ENCODE measurements at regions not wholly inside any gene's neighbourhood (a gene's known extent, or its start where the extent isn't known, plus 50 kb on each side); places are given as distances from the start of the nearest gene placed in this dataset.
"Not testable (repeated sequence)": the region's sequence is repeated elsewhere in the genome, so short reads cannot be mapped to it uniquely, and the experiment has no call there.

DNA sequence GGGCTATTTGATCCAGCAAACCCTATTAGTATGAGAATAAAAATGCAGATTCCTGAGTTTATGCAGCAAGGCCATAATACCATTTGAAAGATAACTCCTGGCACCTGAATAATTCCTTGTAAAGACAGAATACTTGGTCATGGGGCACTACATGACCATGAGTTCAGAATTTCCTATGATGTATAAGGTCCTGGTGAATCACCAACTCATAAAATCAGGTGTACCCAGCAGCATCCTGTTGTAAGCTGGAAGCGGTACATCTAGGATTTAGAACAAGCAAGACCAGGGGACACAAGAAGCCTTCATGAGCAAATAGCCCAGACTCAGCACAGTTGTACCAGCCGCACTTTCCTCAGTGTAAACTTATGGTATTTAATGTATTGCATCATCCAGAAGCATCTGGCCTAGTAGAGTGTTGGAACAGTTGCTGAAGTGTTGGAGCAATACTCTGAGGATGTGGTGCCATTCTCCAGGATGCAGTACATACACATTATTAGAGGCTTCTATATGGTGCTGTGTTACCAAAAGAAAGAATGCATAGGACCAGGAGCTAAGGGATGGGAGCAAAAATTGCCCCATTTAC lies 233.4 kb downstream of the SQOR start:
- no peak for DNase-seq

- no peak for DNase-seq
Measured at GRCh38 chr15:45869034-45869668, 234.3 kb downstream of the SQOR start.

DNA sequence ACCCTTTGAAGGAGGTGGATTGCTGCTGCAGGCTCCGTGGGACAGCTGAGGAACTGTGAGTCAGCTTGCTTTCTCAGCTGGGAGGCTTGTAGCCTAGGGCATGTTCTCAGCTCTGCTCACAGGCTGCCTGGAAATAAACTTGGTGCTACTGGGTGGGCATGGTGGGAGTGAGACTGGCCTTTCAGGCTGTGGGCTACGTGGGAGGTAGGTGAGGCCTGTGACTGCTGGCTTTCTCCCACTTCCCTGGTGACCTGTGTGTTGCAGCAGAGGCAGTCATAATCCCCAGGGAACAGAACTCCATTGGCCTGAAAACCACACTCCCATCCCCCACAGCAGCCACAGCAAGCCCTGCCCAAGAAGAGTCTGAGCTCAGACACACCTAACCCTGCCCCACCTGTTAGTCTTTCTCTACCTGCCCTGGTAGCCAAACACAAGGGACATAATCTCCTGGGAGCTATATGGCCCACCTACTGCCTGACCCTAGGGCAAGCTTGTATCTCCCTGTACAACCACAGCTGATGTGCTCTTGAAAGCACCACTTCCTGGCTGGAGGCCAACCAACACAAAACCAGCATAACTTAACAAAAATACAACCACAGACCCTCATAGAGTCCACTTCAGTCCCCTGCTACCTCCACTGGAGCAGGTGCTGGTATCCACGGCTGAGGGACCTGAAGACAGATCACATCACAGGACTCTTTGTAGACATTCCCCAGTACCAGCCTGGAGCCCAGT lies 236.5 kb downstream of the SQOR start:
- DNase-seq = no peak

- DNase-seq = peak; percentile 24
Measured at GRCh38 chr15:45873781-45874180, 239.0 kb downstream of the SQOR start.

DNA sequence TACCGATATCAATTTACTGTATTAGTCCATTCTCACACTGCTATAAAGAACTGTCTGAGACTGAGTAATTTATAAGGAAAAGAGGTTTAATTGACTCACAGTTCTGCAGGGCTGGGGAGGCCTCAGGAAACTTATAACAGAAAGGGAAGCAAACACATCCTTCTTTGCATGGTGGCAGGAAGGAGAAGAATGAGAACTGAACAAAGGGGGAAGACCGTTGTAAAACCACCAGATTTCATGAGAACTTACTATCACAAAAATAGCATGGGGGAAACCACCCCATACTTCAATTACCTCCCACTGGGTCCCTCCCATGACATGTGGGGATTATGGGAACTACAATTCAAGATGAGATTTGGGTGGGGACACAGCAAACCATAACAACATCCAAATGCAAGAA lies 239.7 kb downstream of the SQOR start:
- DNase-seq = not testable (repeated sequence)

DNA sequence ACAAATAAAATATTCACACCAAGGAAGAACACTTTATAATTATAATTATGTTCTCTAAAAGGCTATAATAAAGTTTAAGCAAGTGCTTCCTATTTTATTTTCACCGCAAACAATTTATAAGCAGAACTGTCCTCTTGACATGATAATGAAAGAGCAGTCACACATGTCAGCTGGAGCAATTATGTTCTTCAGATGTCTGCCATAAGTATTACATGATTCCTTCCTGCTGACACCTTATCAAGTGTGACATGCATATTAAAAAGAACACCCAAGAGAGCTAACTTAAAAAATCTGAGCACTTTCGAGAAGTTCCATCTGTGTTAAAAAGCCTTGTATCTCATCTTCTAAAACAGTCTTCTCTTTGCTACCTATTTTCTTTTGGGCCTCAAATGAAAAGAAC lies 249.5 kb downstream of the SQOR start:
- DNase-seq = no peak

DNA sequence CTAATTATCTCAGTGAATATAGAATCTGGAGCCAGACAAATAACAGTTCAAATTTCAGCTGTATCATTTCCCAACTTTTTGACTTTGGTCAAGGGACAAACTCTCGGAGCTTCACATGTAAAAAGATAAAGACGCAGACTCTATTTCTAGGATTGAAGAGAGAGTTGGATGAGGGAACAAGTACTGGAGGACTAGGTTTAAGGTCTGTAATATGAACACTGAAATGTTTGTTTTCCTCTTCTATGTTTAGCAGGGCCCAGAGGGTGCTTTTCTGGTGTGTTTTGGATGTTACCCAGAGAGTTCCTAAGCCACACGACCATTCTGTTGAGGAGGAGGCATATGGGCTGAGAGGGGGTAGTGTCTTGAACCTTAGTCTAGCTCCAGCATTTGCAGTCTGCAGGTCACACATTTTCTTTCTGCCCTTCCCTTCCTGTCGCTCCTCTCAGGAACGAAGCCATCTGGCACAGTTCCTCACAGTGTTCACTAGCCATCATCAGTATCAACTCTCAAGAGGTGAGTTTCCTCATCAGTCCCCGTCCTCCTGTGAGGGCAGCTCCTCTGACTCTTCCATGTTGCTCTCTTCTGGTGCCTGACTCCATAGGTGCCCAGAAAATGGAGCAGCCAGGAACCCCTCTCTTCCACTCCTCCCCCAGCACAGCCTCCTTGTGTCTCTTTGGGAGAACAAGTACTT lies 250.1 kb downstream of the SQOR start:
- no peak for DNase-seq

DNA sequence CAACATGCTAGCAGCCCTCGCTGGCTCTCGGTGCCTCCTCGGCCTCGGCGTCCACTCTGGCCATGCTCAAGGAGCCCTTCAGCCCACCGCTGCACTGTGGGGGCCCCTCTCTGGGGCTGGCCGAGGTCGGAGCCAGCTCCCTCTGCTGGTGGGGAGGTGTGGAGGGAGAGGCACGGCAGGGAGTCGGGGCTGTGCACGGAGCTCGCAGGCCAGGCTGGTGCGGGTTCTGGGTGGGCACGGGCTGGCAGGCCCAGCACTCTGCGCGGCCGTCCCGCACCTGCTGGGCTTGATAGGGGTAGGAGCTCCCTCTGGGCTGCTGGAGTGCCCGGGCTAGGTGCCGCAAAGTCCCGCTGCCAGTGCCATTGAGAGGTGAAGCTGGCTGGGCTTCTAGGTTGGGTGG lies 251.0 kb downstream of the SQOR start:
- no peak for DNase-seq

DNA sequence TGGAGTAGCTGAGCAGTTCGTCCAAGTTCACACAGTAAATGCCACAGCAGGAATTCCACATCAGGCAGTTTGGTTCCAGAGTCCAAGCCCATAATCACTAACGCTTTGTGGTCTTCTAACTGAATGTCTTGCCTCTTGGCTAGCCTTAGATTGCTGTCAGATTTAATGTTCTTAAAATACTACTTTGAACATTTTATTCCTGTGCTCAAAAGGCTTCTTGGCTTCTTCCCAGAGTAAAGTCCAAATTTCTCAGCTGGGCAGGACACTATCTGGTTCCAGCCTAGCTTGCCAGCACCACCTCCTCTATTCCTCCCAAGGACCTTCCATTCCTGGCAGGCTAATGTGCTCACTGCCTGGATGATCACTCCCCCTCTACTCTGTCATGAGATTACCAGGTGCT lies 256.9 kb downstream of the SQOR start:
- DNase-seq = peak; percentile 21

- no peak for DNase-seq
Measured at GRCh38 chr15:45892182-45892581, 257.4 kb downstream of the SQOR start.

- no peak for DNase-seq
Measured at GRCh38 chr15:45903283-45903682, 268.5 kb downstream of the SQOR start.

DNA sequence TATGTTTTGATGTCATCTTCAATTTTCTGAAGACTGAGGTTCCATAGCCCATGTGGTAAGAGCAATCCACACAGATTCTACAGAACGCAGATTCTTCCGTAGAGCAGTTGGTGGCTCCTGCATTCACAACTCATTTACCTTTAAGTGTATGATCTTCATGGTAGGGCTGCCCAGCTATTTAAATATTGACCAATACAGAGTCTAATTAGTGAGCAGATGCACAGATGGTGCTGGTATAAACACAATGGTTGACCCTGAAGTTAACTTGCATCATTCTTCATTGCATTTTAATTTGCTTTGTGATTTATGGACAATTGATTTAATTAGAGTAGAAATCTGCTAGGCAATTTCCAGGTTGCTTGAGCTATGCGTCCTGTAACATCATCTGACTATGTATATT lies 269.2 kb downstream of the SQOR start:
- DNase-seq = no peak

- no peak for DNase-seq
Measured at GRCh38 chr15:45906230-45906629, 271.4 kb downstream of the SQOR start.

DNA sequence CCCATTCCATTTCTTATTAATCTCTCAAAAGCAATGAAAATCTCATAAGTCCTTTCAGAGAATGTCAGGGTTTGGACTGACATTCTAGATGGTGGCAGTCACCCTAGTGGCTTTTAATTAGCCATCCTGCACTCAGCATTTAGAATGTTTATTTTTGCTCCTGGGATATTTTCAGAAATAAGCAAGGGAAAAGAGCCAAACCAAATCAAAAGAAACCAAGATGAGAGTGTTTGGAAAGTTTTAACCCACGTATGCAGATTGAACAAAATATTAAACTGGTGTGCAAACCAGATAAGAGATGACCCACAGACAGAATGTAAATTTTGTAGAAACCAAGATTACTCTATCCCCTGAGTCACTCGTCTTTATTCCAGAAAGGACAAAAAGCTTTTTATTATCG lies 275.8 kb downstream of the SQOR start:
- DNase-seq = no peak

GRCh38 chr15:45913451-45913850 lies 278.6 kb downstream of the SQOR start:
- DNase-seq = no peak

- DNase-seq = no peak
Measured at GRCh38 chr15:45914425-45914824, 279.6 kb downstream of the SQOR start.

- DNase-seq = no peak
Measured at GRCh38 chr15:45918839-45919238, 284.0 kb downstream of the SQOR start.

GRCh38 chr15:45919806-45920205 lies 285.0 kb downstream of the SQOR start:
- DNase-seq = no peak

DNA sequence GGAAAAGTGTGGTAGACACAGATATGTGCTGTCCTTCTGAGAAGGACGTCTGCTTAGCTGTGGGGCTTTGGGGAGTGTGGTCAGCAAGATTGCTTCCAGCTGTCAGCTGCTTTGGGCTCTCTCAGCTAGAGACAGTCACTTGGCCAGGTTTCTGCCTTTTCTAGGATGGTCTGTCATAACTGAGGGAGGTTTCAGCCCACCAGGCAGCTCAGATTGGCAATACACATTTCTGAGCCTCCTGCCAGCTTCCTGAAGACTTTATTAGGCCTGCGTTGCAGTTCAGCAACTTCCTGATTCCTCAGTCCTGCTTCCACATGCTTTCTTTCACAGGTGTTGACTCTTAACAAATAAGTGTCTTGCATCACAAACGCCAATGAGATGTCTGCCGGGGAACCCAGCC lies 286.5 kb downstream of the SQOR start:
- no peak for DNase-seq

GRCh38 chr15:45921978-45922377 lies 287.1 kb downstream of the SQOR start:
- DNase-seq = no peak

GRCh38 chr15:45941367-45941766 lies 306.5 kb downstream of the SQOR start:
- no peak for DNase-seq

- no peak for DNase-seq
Measured at GRCh38 chr15:45943240-45943639, 308.4 kb downstream of the SQOR start.

- DNase-seq = no peak
Measured at GRCh38 chr15:45946111-45946510, 311.3 kb downstream of the SQOR start.
